Testis (tissue), 2 donors: ENCODE measurements at regions not wholly inside any gene's neighbourhood (a gene's known extent, or its start where the extent isn't known, plus 50 kb on each side); places are given as distances from the start of the nearest gene placed in this dataset.
"Not testable (repeated sequence)": the region's sequence is repeated elsewhere in the genome, so short reads cannot be mapped to it uniquely, and the experiment has no call there.

Experiments
- DNase-seq: peaks from one replicate; pipeline ENCODE4 v3.0.0-alpha.2; 2019
- H3K27ac ChIP-seq, 2 donors: fragments of 200-600 bp; sonication (generic); one replicate each; pipeline ENCODE4 v1.5.1; 2019
- H3K27me3 ChIP-seq: fragments of 200-600 bp; sonication (generic); one replicate; pipeline ENCODE4 v1.5.1; 2019
- H3K36me3 ChIP-seq: fragments of 200-600 bp; sonication (generic); one replicate; pipeline ENCODE4 v1.5.1; 2017; ENCODE audit warnings: low read depth; ENCODE audit errors: missing control alignments
- H3K4me1 ChIP-seq: fragments of 200-600 bp; sonication (generic); one replicate; pipeline ENCODE4 v1.5.1; 2019
- H3K4me3 ChIP-seq, 2 donors: fragments of 200-600 bp; sonication (generic); one replicate each; pipeline ENCODE4 v1.5.1; 2017 to 2019
- H3K9me3 ChIP-seq: fragments of 200-600 bp; sonication (generic); one replicate; pipeline ENCODE4 v1.5.1; 2017
- CTCF ChIP-seq, 3 experiments: fragments of 450-650 bp in 2 of 3; fragments of 200-600 bp in 1 of 3; sonication (generic) in 1 of 3; IDR thresholded peaks; one replicate each; pipeline ENCODE4 v1.5.1; 2016 to 2019; ENCODE audit warnings: antibody characterized with exemption in 3 of 3, mild to moderate bottlenecking in 2 of 3, moderate library complexity in 1 of 3
- POLR2A ChIP-seq: fragments of 450-650 bp; IDR thresholded peaks from one replicate; pipeline ENCODE4 v1.6.1; 2017; ENCODE audit warnings: antibody characterized with exemption, mild to moderate bottlenecking, moderate library complexity
- WGBS, 2 donors: methylation state at CpG; one replicate each; pipeline ENCODE4 v1.1.5; 2018; 5-methylcytosine and 5-hydroxymethylcytosine counted together
- intact Hi-C: fragments of 100-400 bp; cut with DNase I; formaldehyde crosslinking; loops from one replicate; pipeline ENCODE4 v1.15.1; 2023; ENCODE audit warnings: low total_unique reads

GRCh38 chr21:27979446-27979845 is 1012.6 kb upstream of the ADAMTS5 start:
- DNase-seq, H3K4me1 ChIP-seq, H3K27me3 ChIP-seq, H3K36me3 ChIP-seq, H3K27ac ChIP-seq, H3K4me3 ChIP-seq, H3K9me3 ChIP-seq, intact Hi-C loops: not testable (repeated sequence)

GRCh38 chr21:27975514-27975913 is 1008.6 kb upstream of the ADAMTS5 start:
- TF ChIP-seq POLR2A (no peak), CTCF (IDR thresholded peaks at IDR 0.05) (no peak)
- no peaks in the 10 kb centered on the region for H3K4me1 ChIP-seq
- DNase-seq = no peak

GRCh38 chr21:27974152-27974551 is 1007.3 kb upstream of the ADAMTS5 start:
- H3K27ac ChIP-seq, H3K36me3 ChIP-seq, H3K4me3 ChIP-seq, H3K9me3 ChIP-seq, H3K4me1 ChIP-seq, H3K27me3 ChIP-seq, DNase-seq, intact Hi-C loops: not testable (repeated sequence)
- 85 to 95% methylated on average over 1 of the region's 1 CpG for WGBS, 2 donors

More at GRCh38 chr21:27975514-27975913, 1008.6 kb upstream of the ADAMTS5 start:
- intact Hi-C loops = no loop called here
- Histone ChIP-seq H3K4me3 (no peak overlapping the region), H3K9me3 (no peaks in the 10 kb centered on the region), H3K27me3 (no peaks in the 10 kb centered on the region), H3K27ac (no peak overlapping the region), H3K36me3 (no peaks in the 10 kb centered on the region)
- WGBS, 2 donors = 96 to 100% methylated on average over 2 of the region's 2 CpGs

GRCh38 chr21:27968240-27968639 is 1001.4 kb upstream of the ADAMTS5 start:
- intact Hi-C loops, H3K27ac ChIP-seq, DNase-seq, H3K27me3 ChIP-seq, H3K4me3 ChIP-seq, H3K4me1 ChIP-seq, H3K36me3 ChIP-seq, H3K9me3 ChIP-seq: not testable (repeated sequence)

- Histone ChIP-seq H3K27ac (no peak overlapping the region), H3K4me1 (no peaks in the 10 kb centered on the region), H3K4me3 (no peak overlapping the region), H3K9me3 (no peaks in the 10 kb centered on the region), H3K36me3 (no peaks in the 10 kb centered on the region), H3K27me3 (no peaks in the 10 kb centered on the region)
- WGBS, 2 donors = 55 to 71% methylated on average over 3 of the region's 3 CpGs
- DNase-seq = no peak
- intact Hi-C loops = no loop called here
- TF ChIP-seq POLR2A (no peak), CTCF (IDR thresholded peaks at IDR 0.05) (no peak)
Measured at GRCh38 chr21:27954543-27955165, 987.8 kb upstream of the ADAMTS5 start.

- Histone ChIP-seq H3K4me1 (no peaks in the 10 kb centered on the region), H3K36me3 (no peaks in the 10 kb centered on the region), H3K27ac (no peak overlapping the region), H3K9me3 (no peaks in the 10 kb centered on the region), H3K4me3 (no peak overlapping the region), H3K27me3 (no peaks in the 10 kb centered on the region)
- TF ChIP-seq CTCF (IDR thresholded peaks at IDR 0.05) (no peak), POLR2A (no peak)
- 84 to 91% methylated on average over 4 of the region's 4 CpGs for WGBS, 2 donors
- intact Hi-C loops = no loop called here
- DNase-seq = no peak
Measured at GRCh38 chr21:27953340-27954045, 986.6 kb upstream of the ADAMTS5 start.

GRCh38 chr21:27949093-27949492 is 982.2 kb upstream of the ADAMTS5 start:
- intact Hi-C loops, H3K27me3 ChIP-seq, H3K4me1 ChIP-seq, H3K4me3 ChIP-seq, DNase-seq, H3K27ac ChIP-seq, H3K9me3 ChIP-seq, H3K36me3 ChIP-seq: not testable (repeated sequence)
- WGBS, 2 donors = 72 to 93% methylated on average over 5 of the region's 5 CpGs

GRCh38 chr21:27930108-27930767 is 963.4 kb upstream of the ADAMTS5 start:
- H3K4me1 ChIP-seq, intact Hi-C loops, H3K36me3 ChIP-seq, H3K4me3 ChIP-seq, H3K27ac ChIP-seq, H3K9me3 ChIP-seq, DNase-seq, H3K27me3 ChIP-seq: not testable (repeated sequence)
- 100% methylated on average over 1 of the region's 1 CpG; no CpG with 5 or more reads in 1 of the 2 donors for WGBS, 2 donors

- H3K9me3 ChIP-seq, H3K36me3 ChIP-seq, H3K4me3 ChIP-seq, DNase-seq, intact Hi-C loops, H3K4me1 ChIP-seq, H3K27me3 ChIP-seq, H3K27ac ChIP-seq: not testable (repeated sequence)
- WGBS, 2 donors = 68 to 73% methylated on average over 4 of the region's 4 CpGs
Measured at GRCh38 chr21:27929179-27929578, 962.3 kb upstream of the ADAMTS5 start.
